GM13976 (cell line): ENCODE measurements at regions not wholly inside any gene's neighbourhood (a gene's known extent, or its start where the extent isn't known, plus 50 kb on each side); places are given as distances from the start of the nearest gene placed in this dataset.

Experiments used
- DNase-seq: peaks from one replicate; pipeline ENCODE4 v3.0.0; 2012; ENCODE audit warnings: low spot score
- CTCF ChIP-seq: IDR thresholded peaks from 2 replicates; pipeline ENCODE4 v1.5.1; 2012; ENCODE audit warnings: borderline replicate concordance, mild to moderate bottlenecking; ENCODE audit not compliant: insufficient read depth; ENCODE audit errors: extremely low read depth, missing control alignments, control extremely low read depth
- in situ Hi-C: fragments of 300-500 bp; cut with MboI; formaldehyde crosslinking; loops from one replicate; pipeline ENCODE4 v1.12.0; 2022; ENCODE audit warnings: low sequenced_read_pairs, mixed read lengths, inconsistent platforms; ENCODE audit not compliant: unreplicated experiment

- DNase-seq = no peak
- in situ Hi-C loops = no loop called here
- TF ChIP-seq CTCF = no peak
Measured at GRCh38 chr12:63041601-63042000, 106.7 kb upstream of the PPM1H start.

- no peak for TF ChIP-seq CTCF
- no peak for DNase-seq
- in situ Hi-C loops = no loop called here
Measured at GRCh38 chr12:63040526-63041220, 105.7 kb upstream of the PPM1H start.

GRCh38 chr12:63038713-63039100 lies 103.8 kb upstream of the PPM1H start:
- in situ Hi-C loops = no loop called here

DNA sequence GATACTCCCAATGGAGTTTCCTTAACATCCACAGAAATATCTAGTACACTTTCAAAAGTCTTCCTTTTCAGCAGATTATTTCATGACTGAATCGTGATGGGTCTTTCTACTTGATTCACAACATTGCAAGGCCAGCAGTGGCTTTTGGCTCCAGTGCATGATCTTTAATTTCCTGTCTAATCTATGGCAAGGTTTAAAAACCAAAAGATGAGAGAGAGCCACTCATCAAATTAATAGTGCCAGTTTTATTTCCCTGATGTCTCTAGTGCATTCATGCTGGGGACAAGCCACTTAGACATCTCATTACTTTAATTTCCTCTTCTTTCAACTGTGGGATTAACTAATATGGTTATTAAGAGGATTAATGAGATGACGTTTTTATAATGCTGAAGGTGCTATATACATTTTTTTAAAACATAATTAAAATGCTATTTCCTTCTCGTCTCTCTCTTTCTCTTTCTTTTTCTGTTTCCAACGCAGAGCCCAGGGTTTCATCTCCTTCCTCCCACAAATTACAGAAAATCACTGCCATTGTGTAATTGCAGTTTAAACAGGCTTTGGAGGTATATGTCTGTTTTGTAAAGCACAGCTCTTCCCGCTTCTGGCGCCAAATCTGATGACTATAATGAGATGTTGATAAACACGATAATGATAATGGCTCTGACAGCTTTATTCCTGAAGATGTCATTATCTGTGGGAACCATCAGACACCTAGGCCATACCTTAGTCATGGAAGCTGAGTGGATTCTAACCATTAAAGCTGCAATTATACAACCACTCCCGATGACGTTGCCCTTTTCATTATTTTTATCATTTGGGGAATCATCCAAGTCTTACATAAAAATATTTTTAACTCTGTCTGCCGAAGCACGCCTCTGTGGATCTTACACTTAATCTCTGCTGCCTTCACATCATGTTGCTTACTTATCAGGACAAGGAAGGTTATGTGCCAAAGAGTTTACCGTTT lies 103.1 kb upstream of the PPM1H start:
- TF ChIP-seq CTCF = no peak
- DNase-seq = no peak
- in situ Hi-C loops = no loop called here

More at GRCh38 chr12:63038713-63039100, 103.8 kb upstream of the PPM1H start:
- DNase-seq = no peak
- TF ChIP-seq CTCF = no peak

- TF ChIP-seq CTCF = no peak
- in situ Hi-C loops = no loop called here
- no peak for DNase-seq
Measured at GRCh38 chr12:63036974-63037335, 102.0 kb upstream of the PPM1H start.

DNA sequence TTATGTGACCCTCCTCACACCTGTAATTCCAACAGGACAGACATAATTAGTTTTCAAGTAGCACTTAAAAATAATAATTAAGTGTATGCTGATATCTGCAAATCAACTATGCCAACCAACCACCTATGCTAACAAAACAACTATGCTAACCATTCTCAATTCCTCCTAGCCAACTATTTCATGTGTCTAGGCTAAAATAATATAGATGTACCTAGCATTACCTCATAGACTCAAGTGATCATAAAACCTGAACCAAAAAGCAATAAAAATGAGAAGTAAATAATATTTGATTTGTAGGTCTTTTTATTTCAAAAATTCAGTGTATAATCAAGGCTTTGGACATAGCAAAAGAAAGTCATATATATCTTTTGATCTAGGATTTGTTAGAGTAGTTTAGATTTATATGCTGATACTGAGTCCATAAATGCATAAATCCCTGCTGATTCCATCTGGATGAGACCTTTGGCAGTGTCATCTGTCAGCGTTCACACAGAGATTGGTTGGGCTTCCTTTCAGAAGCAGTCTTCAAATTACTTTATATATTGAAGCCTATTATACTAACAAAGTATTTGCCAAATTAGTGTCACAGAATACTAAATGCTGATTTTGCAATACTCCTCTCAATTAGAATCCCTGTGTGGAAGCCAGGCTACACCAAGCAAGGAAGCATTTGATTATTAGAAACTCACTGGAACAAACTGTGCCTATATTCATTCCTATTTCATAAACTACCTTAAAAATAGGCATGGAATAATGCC lies 101.4 kb upstream of the PPM1H start:
- no peak for TF ChIP-seq CTCF
- DNase-seq = no peak
- in situ Hi-C loops = no loop called here
